Liver (tissue), 3 donors: ENCODE measurements at regions not wholly inside any gene's neighbourhood (a gene's known extent, or its start where the extent isn't known, plus 50 kb on each side); places are given as distances from the start of the nearest gene placed in this dataset.

Experiments
- JUND ChIP-seq, 2 donors: IDR thresholded peaks; 2 replicates each; pipeline ENCODE4 v1.6.1; 2016; ENCODE audit warnings: antibody characterized with exemption in 2 of 2
- TF ChIP-seq, protein P1 (sequence below): fragments of 150-350 bp; IDR thresholded peaks from 2 replicates; pipeline ENCODE4 v1.5.1; 2017; ENCODE audit warnings: improper control_type of control experiment, low read depth, low read length; ENCODE audit not compliant: missing input control
- donor health status: healthy.
- donor health status: healthy.

DNA sequence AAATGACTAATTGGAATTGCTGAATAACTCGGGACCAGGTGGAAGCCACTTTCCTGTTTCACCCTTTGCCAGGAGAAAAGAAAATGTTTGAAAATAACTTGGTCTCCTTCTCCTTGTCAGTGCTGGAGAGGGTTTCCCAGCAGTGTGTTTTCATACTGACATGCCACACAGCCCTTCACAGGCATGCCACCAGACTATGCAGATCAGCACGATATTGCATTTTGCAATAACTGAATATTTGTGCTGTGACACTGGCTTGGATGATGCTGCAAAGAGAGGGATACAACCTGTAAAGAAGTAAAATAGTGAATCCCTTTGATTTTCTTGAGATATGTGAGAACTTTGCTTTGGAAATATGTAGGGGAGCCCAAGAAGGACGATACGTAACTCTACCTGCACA lies 200.0 kb upstream of the NAV2 start:
- TF ChIP-seq JUND (IDR thresholded peaks at IDR 0.05), result no peak
- TF ChIP-seq, protein P1, sequence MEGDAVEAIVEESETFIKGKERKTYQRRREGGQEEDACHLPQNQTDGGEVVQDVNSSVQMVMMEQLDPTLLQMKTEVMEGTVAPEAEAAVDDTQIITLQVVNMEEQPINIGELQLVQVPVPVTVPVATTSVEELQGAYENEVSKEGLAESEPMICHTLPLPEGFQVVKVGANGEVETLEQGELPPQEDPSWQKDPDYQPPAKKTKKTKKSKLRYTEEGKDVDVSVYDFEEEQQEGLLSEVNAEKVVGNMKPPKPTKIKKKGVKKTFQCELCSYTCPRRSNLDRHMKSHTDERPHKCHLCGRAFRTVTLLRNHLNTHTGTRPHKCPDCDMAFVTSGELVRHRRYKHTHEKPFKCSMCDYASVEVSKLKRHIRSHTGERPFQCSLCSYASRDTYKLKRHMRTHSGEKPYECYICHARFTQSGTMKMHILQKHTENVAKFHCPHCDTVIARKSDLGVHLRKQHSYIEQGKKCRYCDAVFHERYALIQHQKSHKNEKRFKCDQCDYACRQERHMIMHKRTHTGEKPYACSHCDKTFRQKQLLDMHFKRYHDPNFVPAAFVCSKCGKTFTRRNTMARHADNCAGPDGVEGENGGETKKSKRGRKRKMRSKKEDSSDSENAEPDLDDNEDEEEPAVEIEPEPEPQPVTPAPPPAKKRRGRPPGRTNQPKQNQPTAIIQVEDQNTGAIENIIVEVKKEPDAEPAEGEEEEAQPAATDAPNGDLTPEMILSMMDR, result no peak
